H9 (cell line): ENCODE measurements at regions not wholly inside any gene's neighbourhood (a gene's known extent, or its start where the extent isn't known, plus 50 kb on each side); places are given as distances from the start of the nearest gene placed in this dataset.

Source experiments
- DNase-seq: peaks from one replicate; pipeline ENCODE4 v3.0.0-alpha.2; 2017
- H2AFZ ChIP-seq: one replicate; pipeline ENCODE4 v1.6.1; 2013; ENCODE audit warnings: mild to moderate bottlenecking, low read length, control low read depth, moderate library complexity
- H2AK5ac ChIP-seq: 2 replicates; pipeline ENCODE4 v1.6.1; 2013; ENCODE audit warnings: low read length, control low read depth, mixed read lengths; ENCODE audit not compliant: insufficient read length
- H2BK120ac ChIP-seq: one replicate; pipeline ENCODE4 v1.6.1; 2013; ENCODE audit warnings: low read depth, mild to moderate bottlenecking, low read length, control low read depth, inconsistent platforms; ENCODE audit not compliant: poor library complexity, severe bottlenecking
- H2BK12ac ChIP-seq: 2 replicates; pipeline ENCODE4 v1.6.1; 2013; ENCODE audit warnings: low read length, control low read depth, mixed read lengths, low read depth; ENCODE audit not compliant: insufficient read length
- H2BK15ac ChIP-seq: 2 replicates; pipeline ENCODE4 v1.6.1; 2013; ENCODE audit warnings: low read depth, low read length, control low read depth
- H2BK20ac ChIP-seq: one replicate; pipeline ENCODE4 v1.6.1; 2013; ENCODE audit warnings: low read depth, mild to moderate bottlenecking, low read length, control low read depth, inconsistent platforms; ENCODE audit not compliant: poor library complexity, severe bottlenecking
- H2BK5ac ChIP-seq: 2 replicates; pipeline ENCODE4 v1.6.1; 2013; ENCODE audit warnings: low read length, control low read depth, mixed read lengths; ENCODE audit not compliant: insufficient read length
- H3K14ac ChIP-seq: 2 replicates; pipeline ENCODE4 v1.6.1; 2013; ENCODE audit warnings: low read length, control low read depth; ENCODE audit not compliant: insufficient read depth
- H3K18ac ChIP-seq: 2 replicates; pipeline ENCODE4 v1.6.1; 2013; ENCODE audit warnings: low read depth, mild to moderate bottlenecking, mixed read lengths, low read length, control low read depth; ENCODE audit not compliant: insufficient read length
- H3K23ac ChIP-seq: 2 replicates; pipeline ENCODE4 v1.6.1; 2013; ENCODE audit warnings: low read length, control low read depth, mixed read lengths, low read depth; ENCODE audit not compliant: insufficient read length
- H3K23me2 ChIP-seq: 2 replicates; pipeline ENCODE4 v1.6.1; 2013; ENCODE audit warnings: low read depth, mild to moderate bottlenecking, mixed read lengths, low read length, control low read depth; ENCODE audit not compliant: insufficient read length, poor library complexity, severe bottlenecking
- H3K27ac ChIP-seq: 2 replicates; pipeline ENCODE4 v1.5.1; 2013; ENCODE audit warnings: low read length, control low read depth, mixed read lengths, low read depth; ENCODE audit not compliant: insufficient read length
- H3K27me3 ChIP-seq: 2 replicates; pipeline ENCODE4 v1.6.1; 2013; ENCODE audit warnings: low read length, control low read depth, inconsistent platforms; ENCODE audit not compliant: insufficient read depth
- H3K4ac ChIP-seq: 2 replicates; pipeline ENCODE4 v1.6.1; 2013; ENCODE audit warnings: low read depth, mild to moderate bottlenecking, control low read depth, inconsistent platforms, low read length, moderate library complexity
- H3K4me1 ChIP-seq: 2 replicates; pipeline ENCODE4 v1.6.1; 2013; ENCODE audit warnings: low read length, control low read depth, inconsistent platforms; ENCODE audit not compliant: insufficient read depth
- H3K4me2 ChIP-seq: 2 replicates; pipeline ENCODE4 v1.6.1; 2013; ENCODE audit warnings: low read length, control low read depth, mixed read lengths; ENCODE audit not compliant: insufficient read length, insufficient read depth
- H3K56ac ChIP-seq: 2 replicates; pipeline ENCODE4 v1.6.1; 2013; ENCODE audit warnings: low read depth, mild to moderate bottlenecking, mixed read lengths, low read length, control low read depth; ENCODE audit not compliant: insufficient read length
- H3K79me1 ChIP-seq: 2 replicates; pipeline ENCODE4 v1.6.1; 2013; ENCODE audit warnings: low read depth, mild to moderate bottlenecking, moderate library complexity, low read length, control low read depth, inconsistent platforms; ENCODE audit not compliant: insufficient read depth, poor library complexity, severe bottlenecking
- H3K79me2 ChIP-seq: 2 replicates; pipeline ENCODE4 v1.6.1; 2013; ENCODE audit warnings: low read length, control low read depth, inconsistent platforms; ENCODE audit not compliant: insufficient read depth
- H3K9ac ChIP-seq: 2 replicates; pipeline ENCODE4 v1.6.1; 2013; ENCODE audit warnings: low read length, control low read depth, mixed read lengths; ENCODE audit not compliant: insufficient read length; ENCODE audit errors: extremely low read depth
- H3K9me3 ChIP-seq: one replicate; pipeline ENCODE4 v1.6.1; 2013; ENCODE audit warnings: low read depth, low read length, inconsistent platforms; ENCODE audit not compliant: control insufficient read depth
- H3T11ph ChIP-seq: one replicate; pipeline ENCODE4 v1.6.1; 2013; ENCODE audit warnings: mild to moderate bottlenecking, low read length, control low read depth, inconsistent platforms
- H4K20me1 ChIP-seq: one replicate; pipeline ENCODE4 v1.6.1; 2013; ENCODE audit not compliant: control insufficient read depth, insufficient read length, insufficient read depth
- H4K5ac ChIP-seq: 2 replicates; pipeline ENCODE4 v1.6.1; 2013; ENCODE audit warnings: low read depth, mild to moderate bottlenecking, mixed read lengths, low read length, control low read depth; ENCODE audit not compliant: insufficient read length
- H4K8ac ChIP-seq: replicated peaks from 2 replicates; pipeline ENCODE4 v1.6.1; 2013; ENCODE audit warnings: low read length, control low read depth, mixed read lengths, low read depth; ENCODE audit not compliant: insufficient read length
- H4K91ac ChIP-seq: 2 replicates; pipeline ENCODE4 v1.6.1; 2013; ENCODE audit warnings: low read depth, mild to moderate bottlenecking, moderate library complexity, mixed read lengths, low read length, control low read depth; ENCODE audit not compliant: insufficient read length
- H3K27ac Mint-ChIP-seq, 3 experiments: 2 replicates in 2 of 3; 3 replicates in 1 of 3; pipeline ENCODE4 v1.8.0; 2020 to 2021; ENCODE audit warnings: mixed read lengths in 3 of 3, mild to moderate bottlenecking in 1 of 3, moderate library complexity in 1 of 3
- H3K27me3 Mint-ChIP-seq: 2 replicates; pipeline ENCODE4 v1.8.0; 2021; ENCODE audit warnings: low read depth, mild to moderate bottlenecking, moderate library complexity, mixed read lengths
- H3K36me3 Mint-ChIP-seq, 3 experiments: 2 replicates in 2 of 3; 3 replicates in 1 of 3; pipeline ENCODE4 v1.8.0; 2020 to 2021; ENCODE audit warnings: low read depth in 3 of 3, mixed read lengths in 3 of 3; ENCODE audit not compliant: insufficient read depth in 1 of 3
- H3K4me1 Mint-ChIP-seq, 2 experiments: 2 replicates each; pipeline ENCODE4 v1.8.0; 2020; ENCODE audit warnings: mixed read lengths in 2 of 2
- H3K4me3 Mint-ChIP-seq, 2 experiments: 2 replicates in 1 of 2; 3 replicates in 1 of 2; pipeline ENCODE4 v1.8.0; 2020 to 2021; ENCODE audit warnings: mild to moderate bottlenecking in 2 of 2, mixed read lengths in 2 of 2, moderate library complexity in 1 of 2
- H3K9me3 Mint-ChIP-seq, 2 experiments: 2 replicates in 1 of 2; 3 replicates in 1 of 2; pipeline ENCODE4 v1.8.0; 2020; ENCODE audit warnings: mild to moderate bottlenecking in 2 of 2, mixed read lengths in 2 of 2, moderate library complexity in 1 of 2
- WGBS: extraction: QIAGEN DNeasy Blood & Tissue Kit; methylation state at CpG from one replicate; pipeline ENCODE4 v1.1.7; 2013; ENCODE audit warnings: missing lambda C conversion rate, low lambda C conversion rate, mixed read lengths; ENCODE audit not compliant: insufficient read length; ENCODE audit errors: extremely low coverage; 5-methylcytosine and 5-hydroxymethylcytosine counted together
- TF ChIP-seq, protein P1 (sequence below): fragments of 200-600 bp; sonication (generic); conservative IDR thresholded peaks from 3 replicates; pipeline ENCODE4 v1.8.0; 2021; ENCODE audit warnings: antibody characterized with exemption, mild to moderate bottlenecking

GRCh38 chr4:189597341-189597740 lies 343.3 kb upstream of the FRG1 start:
- no peaks in the 10 kb centered on the region; a peak in 1 of 4 replicates for H3K4me1 Mint-ChIP-seq
- H3K4me2 ChIP-seq: no peak overlapping the region
- H3K23me2 ChIP-seq: no peaks in the 10 kb centered on the region
- H3K56ac ChIP-seq: no peak overlapping the region
- H3K27me3 Mint-ChIP-seq: no peaks in the 10 kb centered on the region
- no peak overlapping the region for H2BK120ac ChIP-seq
- no peak overlapping the region for H3K23ac ChIP-seq
- H3K18ac ChIP-seq: no peak overlapping the region
- H3K79me2 ChIP-seq: no peaks in the 10 kb centered on the region
- no peak overlapping the region for H3K27ac Mint-ChIP-seq
- no peak overlapping the region for H2BK15ac ChIP-seq
- H3K4me1 ChIP-seq: no peaks in the 10 kb centered on the region
- no peaks in the 10 kb centered on the region for H4K20me1 ChIP-seq
- peaks cover 70 to 80% of the 10 kb centered on the region in 2 experiments for H3K9me3 Mint-ChIP-seq
- H3K14ac ChIP-seq: no peak overlapping the region
- H3K9me3 ChIP-seq: peaks cover 15% of the 10 kb centered on the region
- H2AK5ac ChIP-seq: no peak overlapping the region
- no peak overlapping the region for H2BK20ac ChIP-seq
- H2AFZ ChIP-seq: no peak overlapping the region
- H3K36me3 Mint-ChIP-seq: peaks cover 0 to 6% (median 6%) of the 10 kb centered on the region in 3 experiments; a peak in 5 of 7 replicates
- no peak overlapping the region for H3T11ph ChIP-seq
- H4K91ac ChIP-seq: no peak overlapping the region
- no peaks in the 10 kb centered on the region for H3K79me1 ChIP-seq
- H4K5ac ChIP-seq: no peak overlapping the region
- H3K27ac ChIP-seq: no peak overlapping the region
- H3K4me3 Mint-ChIP-seq: no peak overlapping the region
- no CpG with 5 or more reads among the region's 8 CpGs for WGBS
- H2BK12ac ChIP-seq: no peak overlapping the region
- no peak overlapping the region for H3K4ac ChIP-seq
- no peak overlapping the region for H4K8ac ChIP-seq
- no peak overlapping the region for H3K9ac ChIP-seq
- DNase-seq: no peak
- H3K27me3 ChIP-seq: no peaks in the 10 kb centered on the region
- TF ChIP-seq, protein P1, sequence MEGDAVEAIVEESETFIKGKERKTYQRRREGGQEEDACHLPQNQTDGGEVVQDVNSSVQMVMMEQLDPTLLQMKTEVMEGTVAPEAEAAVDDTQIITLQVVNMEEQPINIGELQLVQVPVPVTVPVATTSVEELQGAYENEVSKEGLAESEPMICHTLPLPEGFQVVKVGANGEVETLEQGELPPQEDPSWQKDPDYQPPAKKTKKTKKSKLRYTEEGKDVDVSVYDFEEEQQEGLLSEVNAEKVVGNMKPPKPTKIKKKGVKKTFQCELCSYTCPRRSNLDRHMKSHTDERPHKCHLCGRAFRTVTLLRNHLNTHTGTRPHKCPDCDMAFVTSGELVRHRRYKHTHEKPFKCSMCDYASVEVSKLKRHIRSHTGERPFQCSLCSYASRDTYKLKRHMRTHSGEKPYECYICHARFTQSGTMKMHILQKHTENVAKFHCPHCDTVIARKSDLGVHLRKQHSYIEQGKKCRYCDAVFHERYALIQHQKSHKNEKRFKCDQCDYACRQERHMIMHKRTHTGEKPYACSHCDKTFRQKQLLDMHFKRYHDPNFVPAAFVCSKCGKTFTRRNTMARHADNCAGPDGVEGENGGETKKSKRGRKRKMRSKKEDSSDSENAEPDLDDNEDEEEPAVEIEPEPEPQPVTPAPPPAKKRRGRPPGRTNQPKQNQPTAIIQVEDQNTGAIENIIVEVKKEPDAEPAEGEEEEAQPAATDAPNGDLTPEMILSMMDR: no peak
- H2BK5ac ChIP-seq: no peak overlapping the region
